Bronchial epithelial cell (primary cell): ENCODE measurements at regions not wholly inside any gene's neighbourhood (a gene's known extent, or its start where the extent isn't known, plus 50 kb on each side); places are given as distances from the start of the nearest gene placed in this dataset.

Experiments used
- DNase-seq: peaks from one replicate; pipeline ENCODE4 v3.0.0-alpha.2; 2010; ENCODE audit warnings: low read depth
- FAIRE-seq: peaks from 2 replicates; lab custom pipeline; 2011; peaks lifted over from hg19 to GRCh38; lab: Jason Lieb, UNC
- H3K27me3 ChIP-seq: 2 replicates; pipeline ENCODE4 v1.5.1; 2011; ENCODE audit warnings: low read length; ENCODE audit not compliant: control insufficient read depth, insufficient read depth
- H3K36me3 ChIP-seq: 2 replicates; pipeline ENCODE4 v1.5.1; 2011; ENCODE audit warnings: low read length; ENCODE audit not compliant: control insufficient read depth, insufficient read depth
- H3K4me3 ChIP-seq: 2 replicates; pipeline ENCODE4 v1.5.1; 2011; ENCODE audit warnings: mild to moderate bottlenecking, low read depth, low read length, control low read depth
- TF ChIP-seq, protein P1 (sequence below): IDR thresholded peaks from 2 replicates; pipeline ENCODE4 v1.5.1; 2011; ENCODE audit warnings: mild to moderate bottlenecking, moderate library complexity, low read length, control low read depth, inconsistent platforms; ENCODE audit not compliant: insufficient read depth, severe bottlenecking

DNA sequence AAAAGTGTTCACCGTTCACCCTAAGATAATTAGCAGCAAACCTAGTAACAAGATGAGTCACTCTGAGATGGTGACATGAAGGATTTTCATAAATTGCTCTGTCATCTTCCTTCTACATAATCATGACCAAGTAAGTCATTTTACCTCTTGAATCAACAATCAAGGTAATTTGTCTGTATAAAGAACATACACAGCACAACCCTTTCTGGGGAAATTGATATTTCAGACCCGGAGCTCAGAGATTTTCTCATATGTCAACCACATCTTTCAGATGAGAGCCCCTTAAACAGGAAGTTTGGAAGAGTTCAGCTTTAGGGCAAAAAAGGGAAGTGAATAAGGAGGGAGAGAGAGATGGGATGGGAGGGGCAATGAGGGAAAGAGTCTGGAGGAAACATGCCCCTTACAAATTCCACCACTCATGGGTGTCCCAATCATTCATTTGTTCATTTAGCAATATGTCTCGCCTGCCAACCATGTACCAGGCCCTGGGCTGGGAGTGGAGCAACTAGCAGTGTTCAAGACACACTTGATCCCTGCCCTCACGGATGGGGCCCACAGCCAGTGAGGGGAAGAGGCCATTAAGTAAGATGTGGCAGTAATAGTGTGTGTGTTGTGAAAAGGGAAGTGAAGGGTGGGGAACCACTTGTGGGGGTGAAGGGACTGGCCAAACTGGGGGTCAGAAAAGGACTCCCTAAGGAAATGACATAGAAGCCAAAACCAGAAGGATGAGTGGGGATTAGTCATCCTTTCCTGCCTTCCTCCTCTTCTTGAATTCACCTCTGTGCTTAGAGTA is 190.9 kb downstream of the MAFB start:
- TF ChIP-seq, protein P1, sequence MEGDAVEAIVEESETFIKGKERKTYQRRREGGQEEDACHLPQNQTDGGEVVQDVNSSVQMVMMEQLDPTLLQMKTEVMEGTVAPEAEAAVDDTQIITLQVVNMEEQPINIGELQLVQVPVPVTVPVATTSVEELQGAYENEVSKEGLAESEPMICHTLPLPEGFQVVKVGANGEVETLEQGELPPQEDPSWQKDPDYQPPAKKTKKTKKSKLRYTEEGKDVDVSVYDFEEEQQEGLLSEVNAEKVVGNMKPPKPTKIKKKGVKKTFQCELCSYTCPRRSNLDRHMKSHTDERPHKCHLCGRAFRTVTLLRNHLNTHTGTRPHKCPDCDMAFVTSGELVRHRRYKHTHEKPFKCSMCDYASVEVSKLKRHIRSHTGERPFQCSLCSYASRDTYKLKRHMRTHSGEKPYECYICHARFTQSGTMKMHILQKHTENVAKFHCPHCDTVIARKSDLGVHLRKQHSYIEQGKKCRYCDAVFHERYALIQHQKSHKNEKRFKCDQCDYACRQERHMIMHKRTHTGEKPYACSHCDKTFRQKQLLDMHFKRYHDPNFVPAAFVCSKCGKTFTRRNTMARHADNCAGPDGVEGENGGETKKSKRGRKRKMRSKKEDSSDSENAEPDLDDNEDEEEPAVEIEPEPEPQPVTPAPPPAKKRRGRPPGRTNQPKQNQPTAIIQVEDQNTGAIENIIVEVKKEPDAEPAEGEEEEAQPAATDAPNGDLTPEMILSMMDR, result no peak
- Histone ChIP-seq H3K4me3 (no peak overlapping the region), H3K36me3 (no peaks in the 10 kb centered on the region), H3K27me3 (no peaks in the 10 kb centered on the region)
- DNase-seq (peak; percentile 70), FAIRE-seq (no peak)

DNA sequence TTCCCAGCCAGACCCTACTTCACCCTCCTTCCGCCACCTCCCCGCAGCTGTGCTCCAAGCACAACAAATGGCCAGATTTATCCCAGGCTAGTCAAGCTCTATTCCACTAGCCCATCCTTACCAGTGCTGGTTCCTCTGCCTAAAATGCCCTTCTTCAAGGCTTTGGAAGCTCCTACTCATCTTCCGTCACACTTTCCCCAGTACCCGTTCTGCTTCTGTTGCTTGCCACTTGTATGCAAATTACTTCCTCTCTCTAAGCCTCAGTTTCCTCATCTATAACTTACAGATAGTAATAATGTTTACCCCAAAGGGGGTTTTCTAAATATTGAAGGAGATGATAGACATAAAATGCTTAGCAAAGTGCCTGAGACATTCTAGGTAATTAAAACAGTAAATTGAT is 193.1 kb downstream of the MAFB start:
- DNase-seq (no peak), FAIRE-seq (no peak)
- no peak overlapping the region for H3K4me3 ChIP-seq

DNA sequence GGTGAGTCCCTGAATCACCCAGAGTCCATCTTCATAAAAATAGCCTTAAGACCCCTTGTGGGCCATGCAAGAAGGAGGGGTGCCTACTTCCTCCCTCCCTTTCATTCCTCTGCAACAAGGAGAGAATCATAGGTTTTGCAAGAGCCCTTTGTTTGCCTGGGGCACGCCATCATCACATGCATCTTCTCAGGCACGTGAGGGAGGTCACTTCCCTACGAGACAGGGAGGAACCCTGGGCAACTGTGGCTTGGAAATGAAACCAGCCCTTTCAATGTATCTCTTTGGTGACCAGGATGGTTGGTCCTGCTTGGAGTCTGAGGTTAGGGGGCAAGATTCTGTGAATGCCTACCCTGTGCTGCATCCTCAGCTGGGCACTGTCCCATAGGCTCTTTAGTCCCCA is 194.8 kb downstream of the MAFB start:
- peak; percentile 21 for DNase-seq

More for the DNA sequence above, 193.1 kb downstream of the MAFB start:
- no peaks in the 10 kb centered on the region for H3K36me3 ChIP-seq
- TF ChIP-seq, protein P1, result no peak
- H3K27me3 ChIP-seq, result no peaks in the 10 kb centered on the region

DNA sequence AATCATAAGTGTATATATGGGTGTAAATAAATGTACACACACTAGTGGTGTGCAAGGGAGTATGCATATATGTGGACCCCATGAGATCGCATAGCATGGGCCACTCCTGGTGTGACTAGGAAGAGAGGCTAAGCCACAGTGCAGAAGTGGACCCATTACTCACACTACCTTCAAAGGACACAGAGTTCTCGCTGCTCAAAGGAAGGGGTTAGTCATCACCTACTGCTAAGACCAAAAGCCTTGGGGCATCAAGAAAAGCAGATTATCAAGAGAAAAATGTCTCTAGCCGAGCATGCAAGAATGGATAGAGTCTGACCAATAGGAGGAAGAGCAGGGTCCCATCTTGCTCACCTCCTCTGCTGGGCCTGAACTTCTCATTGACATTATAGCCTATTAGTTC is 195.5 kb downstream of the MAFB start:
- H3K36me3 ChIP-seq, result no peaks in the 10 kb centered on the region
- no peaks in the 10 kb centered on the region for H3K27me3 ChIP-seq
- TF ChIP-seq, protein P1, result no peak
- H3K4me3 ChIP-seq, result no peak overlapping the region
- FAIRE-seq (peak; percentile 95), DNase-seq (peak; percentile 93)

More for the DNA sequence above, 194.8 kb downstream of the MAFB start:
- Histone ChIP-seq H3K4me3 (no peak overlapping the region), H3K27me3 (no peaks in the 10 kb centered on the region), H3K36me3 (no peaks in the 10 kb centered on the region)
- no peak for FAIRE-seq
- TF ChIP-seq, protein P1, result no peak

DNA sequence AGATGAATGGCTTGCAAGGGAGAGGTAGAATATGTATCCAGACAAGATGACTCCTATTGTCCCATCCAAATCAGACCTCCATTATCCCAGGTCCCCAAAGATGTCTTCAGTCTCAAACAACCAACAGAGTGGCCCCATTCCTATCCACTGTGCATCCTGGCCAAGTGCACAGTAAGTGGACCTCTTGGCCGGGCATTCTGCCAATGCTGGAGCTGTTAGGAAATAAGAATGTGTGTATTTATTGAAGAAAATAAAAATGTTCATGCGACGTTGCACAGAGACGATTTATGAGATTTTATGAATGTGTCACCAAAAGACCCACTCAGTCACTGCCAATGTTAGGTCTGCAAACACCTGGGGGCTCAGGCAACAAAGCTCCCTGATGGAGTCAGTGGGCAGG is 196.0 kb downstream of the MAFB start:
- peak; percentile 26 for DNase-seq
- no peak for FAIRE-seq
- H3K4me3 ChIP-seq, result no peak overlapping the region
- TF ChIP-seq, protein P1, result no peak
- no peaks in the 10 kb centered on the region for H3K36me3 ChIP-seq
- H3K27me3 ChIP-seq, result no peaks in the 10 kb centered on the region
